ENCODE measurements at regions not wholly inside any gene's neighbourhood (a gene's known extent, or its start where the extent isn't known, plus 50 kb on each side); places are given as distances from the start of the nearest gene placed in this dataset.

DNA sequence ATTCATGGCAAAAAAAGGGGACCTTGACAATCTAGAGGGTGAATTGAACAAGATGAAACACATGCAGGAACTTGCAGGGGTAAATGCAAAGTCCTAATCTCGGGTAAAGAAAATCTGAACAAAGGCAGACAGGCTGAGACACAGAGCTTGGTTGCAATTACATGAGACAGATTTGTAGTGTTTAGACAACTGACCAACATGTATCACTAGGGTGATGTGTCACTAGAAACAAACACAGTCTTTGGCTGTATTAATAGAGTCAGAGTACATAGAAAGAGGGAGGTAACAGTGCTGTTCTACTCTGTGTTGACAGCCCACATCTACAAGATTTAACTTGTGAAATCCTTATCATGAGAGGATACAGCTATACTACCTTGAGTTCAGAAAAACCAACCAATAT is 78.1 kb upstream of the GRIK3 start:
- TF ChIP-seq, protein P1, sequence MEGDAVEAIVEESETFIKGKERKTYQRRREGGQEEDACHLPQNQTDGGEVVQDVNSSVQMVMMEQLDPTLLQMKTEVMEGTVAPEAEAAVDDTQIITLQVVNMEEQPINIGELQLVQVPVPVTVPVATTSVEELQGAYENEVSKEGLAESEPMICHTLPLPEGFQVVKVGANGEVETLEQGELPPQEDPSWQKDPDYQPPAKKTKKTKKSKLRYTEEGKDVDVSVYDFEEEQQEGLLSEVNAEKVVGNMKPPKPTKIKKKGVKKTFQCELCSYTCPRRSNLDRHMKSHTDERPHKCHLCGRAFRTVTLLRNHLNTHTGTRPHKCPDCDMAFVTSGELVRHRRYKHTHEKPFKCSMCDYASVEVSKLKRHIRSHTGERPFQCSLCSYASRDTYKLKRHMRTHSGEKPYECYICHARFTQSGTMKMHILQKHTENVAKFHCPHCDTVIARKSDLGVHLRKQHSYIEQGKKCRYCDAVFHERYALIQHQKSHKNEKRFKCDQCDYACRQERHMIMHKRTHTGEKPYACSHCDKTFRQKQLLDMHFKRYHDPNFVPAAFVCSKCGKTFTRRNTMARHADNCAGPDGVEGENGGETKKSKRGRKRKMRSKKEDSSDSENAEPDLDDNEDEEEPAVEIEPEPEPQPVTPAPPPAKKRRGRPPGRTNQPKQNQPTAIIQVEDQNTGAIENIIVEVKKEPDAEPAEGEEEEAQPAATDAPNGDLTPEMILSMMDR (conservative IDR thresholded peaks at IDR 0.05; ENCODE audit: low read depth, low read length), result no peak
- DNase-seq (ENCODE audit: low read depth), result no peak
- no peak overlapping the region for H3K4me3 ChIP-seq (ENCODE audit: low read depth, low read length)

DNA sequence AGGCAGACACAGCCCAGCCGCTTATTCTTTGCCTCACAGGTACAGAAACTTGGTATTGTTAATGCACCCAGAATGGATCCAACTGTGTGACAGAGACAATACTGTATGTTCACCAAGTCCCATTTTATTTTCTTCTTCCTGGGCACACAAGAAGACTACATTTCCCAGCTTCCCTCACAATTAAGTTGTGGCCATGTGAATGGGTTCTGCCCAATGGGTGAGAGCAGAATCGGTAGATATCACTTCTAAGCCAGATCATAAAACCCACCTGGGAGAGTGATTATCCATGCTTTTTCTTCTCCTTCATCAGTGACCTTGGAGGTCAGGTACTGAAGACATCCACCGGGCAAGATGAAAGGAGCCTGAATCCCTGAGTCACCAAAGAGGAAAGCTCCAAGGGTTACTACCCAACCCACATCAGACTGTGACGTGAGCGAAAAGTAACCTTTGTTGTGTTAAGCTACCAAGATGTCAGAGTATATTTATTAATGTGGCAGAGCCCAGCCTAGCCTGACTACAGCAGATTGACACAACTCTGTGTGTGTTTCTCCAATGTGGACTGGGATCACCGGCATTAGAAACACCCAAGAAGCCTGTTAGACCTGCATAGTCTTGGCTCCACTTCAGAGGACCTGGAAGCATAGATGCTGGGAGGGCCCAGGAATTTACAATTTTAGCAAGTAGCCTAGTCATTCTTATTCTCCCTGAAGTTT is 79.1 kb upstream of the GRIK3 start:
- TF ChIP-seq, protein P1 (conservative IDR thresholded peaks at IDR 0.05; ENCODE audit: low read depth, low read length), result no peak
- no peak overlapping the region for H3K4me3 ChIP-seq (ENCODE audit: low read depth, low read length)
- DNase-seq (ENCODE audit: low read depth), result no peak

DNA sequence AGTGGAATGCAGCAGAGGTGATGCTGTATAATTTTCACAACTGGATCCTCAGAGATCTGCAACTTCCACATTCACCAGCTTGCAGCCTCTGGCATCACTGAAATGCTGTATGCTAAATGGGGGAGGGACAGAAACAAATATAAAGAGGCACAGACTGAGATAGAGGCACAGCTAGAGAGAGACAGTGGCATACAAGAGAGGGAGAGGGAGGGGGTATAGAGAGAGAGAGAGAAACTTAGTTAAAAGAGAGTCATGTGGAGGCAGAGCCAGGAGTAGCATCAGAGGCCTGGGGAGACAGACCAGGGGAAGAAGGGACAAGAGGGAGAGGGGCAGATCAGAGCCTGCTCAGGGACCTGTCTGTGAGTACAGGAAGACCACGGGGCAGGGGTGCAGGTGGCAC is 84.5 kb upstream of the GRIK3 start:
- H3K4me3 ChIP-seq (ENCODE audit: low read depth, low read length), result no peak overlapping the region
- TF ChIP-seq, protein P1 (conservative IDR thresholded peaks at IDR 0.05; ENCODE audit: low read depth, low read length), result no peak
- no peak for DNase-seq (ENCODE audit: low read depth)

DNA sequence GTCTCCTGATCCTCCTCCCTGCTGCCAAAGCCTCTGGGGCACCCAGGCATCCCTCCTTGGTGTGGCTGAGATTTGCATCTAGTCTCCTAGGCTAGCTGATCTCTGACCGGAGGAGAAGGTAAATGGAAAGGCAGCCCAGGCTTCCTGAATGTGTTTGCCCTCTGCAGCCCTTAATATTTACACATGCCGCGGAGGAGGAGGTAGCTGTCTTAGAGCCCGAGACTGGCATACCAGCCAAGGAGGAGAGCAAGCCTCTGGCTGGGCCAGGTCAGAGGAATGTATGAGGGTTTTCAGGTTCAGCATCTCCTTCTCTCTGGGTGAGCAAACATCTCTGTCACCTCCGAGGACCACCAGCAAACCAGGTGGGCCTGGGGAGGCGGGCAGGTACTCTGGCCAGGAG is 86.0 kb upstream of the GRIK3 start:
- DNase-seq (ENCODE audit: low read depth), result no peak
- H3K4me3 ChIP-seq (ENCODE audit: low read depth, low read length), result no peak overlapping the region
- TF ChIP-seq, protein P1 (conservative IDR thresholded peaks at IDR 0.05; ENCODE audit: low read depth, low read length), result no peak

DNA sequence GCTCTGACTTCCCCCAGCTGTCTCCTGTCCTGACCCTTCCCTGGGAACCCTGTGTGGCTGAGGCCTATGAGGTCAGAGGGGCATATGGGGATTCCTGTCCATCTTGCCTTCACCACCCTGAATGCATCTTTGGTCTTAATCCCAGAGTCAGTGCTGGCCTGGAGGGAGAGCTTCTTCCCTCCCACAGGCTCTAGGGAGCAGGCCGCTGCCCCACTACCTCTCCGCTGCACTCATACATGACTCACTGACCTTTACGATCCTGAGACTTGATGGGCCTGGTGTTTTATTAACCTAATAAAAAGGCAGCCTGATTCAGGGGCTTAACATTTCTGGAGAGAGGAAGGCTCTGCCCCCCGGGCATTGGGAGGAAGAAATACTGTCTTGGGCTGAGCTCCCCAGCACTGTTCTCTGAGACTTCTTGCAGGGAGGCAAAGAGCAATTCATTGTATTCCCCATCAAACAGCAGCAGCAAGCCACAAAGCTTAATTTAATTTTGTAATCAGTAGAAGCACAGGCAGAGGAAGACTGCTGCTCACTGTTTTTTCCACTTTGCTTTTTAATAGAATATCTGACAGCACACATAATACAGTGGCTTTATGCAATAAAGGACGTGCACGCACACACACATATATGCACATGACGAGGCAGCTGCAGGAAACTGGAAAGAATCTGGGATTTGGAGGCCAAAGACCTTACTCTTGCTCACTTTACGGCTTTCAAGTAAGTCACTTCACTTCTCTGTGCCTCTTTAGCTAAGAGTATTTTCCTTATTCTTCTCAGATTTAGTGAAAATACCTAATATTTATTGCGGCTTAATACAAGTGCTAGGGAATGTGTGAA is 89.2 kb upstream of the GRIK3 start:
- H3K4me3 ChIP-seq (ENCODE audit: low read depth, low read length), result no peak overlapping the region
- TF ChIP-seq, protein P1 (conservative IDR thresholded peaks at IDR 0.05; ENCODE audit: low read depth, low read length), result no peak
- no peak for DNase-seq (ENCODE audit: low read depth)

DNA sequence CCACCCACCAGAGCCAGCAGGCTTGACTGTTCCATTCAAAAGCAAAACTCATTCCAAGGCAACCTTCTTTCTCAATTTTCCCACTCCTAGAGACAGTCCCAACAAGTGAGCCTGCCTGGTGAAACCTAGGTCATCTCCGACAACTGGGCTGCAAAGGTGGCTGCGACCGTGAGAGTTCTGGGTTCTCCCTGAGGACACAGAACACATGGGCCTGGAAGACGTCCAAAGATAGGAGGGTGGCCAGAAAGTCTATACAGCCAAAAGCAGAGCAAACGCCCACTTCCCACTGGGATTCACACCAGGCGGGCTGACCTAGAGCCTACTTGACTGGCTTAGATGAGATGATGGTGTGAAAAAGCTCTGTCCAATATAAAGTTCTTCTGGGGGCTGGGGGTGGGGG is 90.2 kb upstream of the GRIK3 start:
- H3K4me3 ChIP-seq (ENCODE audit: low read depth, low read length), result no peak overlapping the region
- no peak for DNase-seq (ENCODE audit: low read depth)
- TF ChIP-seq, protein P1 (conservative IDR thresholded peaks at IDR 0.05; ENCODE audit: low read depth, low read length), result no peak
